ENCODE measurements at regions not wholly inside any gene's neighbourhood (a gene's known extent, or its start where the extent isn't known, plus 50 kb on each side); places are given as distances from the start of the nearest gene placed in this dataset.

GRCh38 chr16:60463986-60464385 lies 1572.3 kb downstream of the CDH8 start:
- no peak for TF ChIP-seq CTCF (IDR thresholded peaks at IDR 0.05)
- Histone ChIP-seq H3K4me1 (no peaks in the 10 kb centered on the region), H3K4me3 (no peak overlapping the region), H3K27me3 (no peaks in the 10 kb centered on the region), H3K27ac (no peak overlapping the region), H3K36me3 (no peaks in the 10 kb centered on the region), H3K9me3 (no peaks in the 10 kb centered on the region)
- DNase-seq (ENCODE audit: low spot score), result no peak

GRCh38 chr16:60459463-60459862 lies 1576.8 kb downstream of the CDH8 start:
- TF ChIP-seq CTCF (IDR thresholded peaks at IDR 0.05), result no peak
- no peak overlapping the region for H3K4me3 ChIP-seq
- H3K4me1 ChIP-seq, result no peaks in the 10 kb centered on the region
- H3K36me3 ChIP-seq, result no peaks in the 10 kb centered on the region
- no peaks in the 10 kb centered on the region for H3K27me3 ChIP-seq
- no peak overlapping the region for H3K27ac ChIP-seq
- H3K9me3 ChIP-seq, result no peaks in the 10 kb centered on the region
- DNase-seq (ENCODE audit: low spot score), result no peak

- Histone ChIP-seq H3K27me3 (no peaks in the 10 kb centered on the region), H3K4me1 (no peaks in the 10 kb centered on the region), H3K36me3 (no peaks in the 10 kb centered on the region), H3K27ac (no peak overlapping the region), H3K4me3 (no peak overlapping the region), H3K9me3 (no peaks in the 10 kb centered on the region)
- no peak for DNase-seq (ENCODE audit: low spot score)
- TF ChIP-seq CTCF (IDR thresholded peaks at IDR 0.05), result no peak
These were observed 1578.0 kb downstream of the CDH8 start for GRCh38 chr16:60458255-60458654.

GRCh38 chr16:60452646-60453045 lies 1583.6 kb downstream of the CDH8 start:
- H3K27ac ChIP-seq, result no peak overlapping the region
- H3K36me3 ChIP-seq, result no peaks in the 10 kb centered on the region
- H3K4me3 ChIP-seq, result no peak overlapping the region
- no peak for TF ChIP-seq CTCF (IDR thresholded peaks at IDR 0.05)
- H3K4me1 ChIP-seq, result no peaks in the 10 kb centered on the region
- no peak for DNase-seq (ENCODE audit: low spot score)
- no peaks in the 10 kb centered on the region for H3K9me3 ChIP-seq
- H3K27me3 ChIP-seq, result no peaks in the 10 kb centered on the region

- Histone ChIP-seq H3K36me3 (no peaks in the 10 kb centered on the region), H3K4me3 (no peak overlapping the region), H3K9me3 (no peaks in the 10 kb centered on the region), H3K27me3 (no peaks in the 10 kb centered on the region), H3K4me1 (no peaks in the 10 kb centered on the region), H3K27ac (no peak overlapping the region)
- DNase-seq (ENCODE audit: low spot score), result no peak
- no peak for TF ChIP-seq CTCF (IDR thresholded peaks at IDR 0.05)
These were observed 1597.3 kb downstream of the CDH8 start for GRCh38 chr16:60438894-60439293.

- no peaks in the 10 kb centered on the region for H3K4me1 ChIP-seq
- H3K4me3 ChIP-seq, result no peak overlapping the region
- no peaks in the 10 kb centered on the region for H3K27me3 ChIP-seq
- DNase-seq (ENCODE audit: low spot score), result no peak
- no peak overlapping the region for H3K27ac ChIP-seq
- TF ChIP-seq CTCF (IDR thresholded peaks at IDR 0.05), result no peak
- no peaks in the 10 kb centered on the region for H3K9me3 ChIP-seq
- H3K36me3 ChIP-seq, result no peaks in the 10 kb centered on the region
These were observed 1603.8 kb downstream of the CDH8 start for GRCh38 chr16:60432472-60432871.
